H1 (cell line): ENCODE measurements at regions not wholly inside any gene's neighbourhood (a gene's known extent, or its start where the extent isn't known, plus 50 kb on each side); places are given as distances from the start of the nearest gene placed in this dataset.

Experiments used
- CEBPB ChIP-seq: IDR thresholded peaks from 2 replicates; pipeline ENCODE4 v1.6.1; 2012; ENCODE audit warnings: low read depth, low read length
- EZH2 ChIP-seq: fragments of 200-600 bp; sonication (generic); IDR thresholded peaks from 2 replicates; pipeline ENCODE4 v1.7.1; 2012; ENCODE audit warnings: low read depth, mild to moderate bottlenecking, moderate library complexity, low read length, inconsistent platforms; ENCODE audit not compliant: severe bottlenecking
- GABPA ChIP-seq: IDR thresholded peaks from 2 replicates; pipeline ENCODE4 v1.6.1; 2011; ENCODE audit warnings: mild to moderate bottlenecking, low read length, moderate library complexity, borderline replicate concordance; ENCODE audit not compliant: insufficient read depth
- RBBP5 ChIP-seq: IDR thresholded peaks from 2 replicates; pipeline ENCODE4 v1.7.1; 2012; ENCODE audit warnings: low read depth, mild to moderate bottlenecking, inconsistent platforms, low read length, moderate library complexity, borderline replicate concordance
- RFX5 ChIP-seq: IDR thresholded peaks from 2 replicates; pipeline ENCODE4 v1.6.1; 2011; ENCODE audit warnings: low read depth, low read length, improper control_type of control experiment, borderline replicate concordance

GRCh38 chr9:108274971-108275370 lies 580.8 kb downstream of the ACTL7B start (continued):
- TF ChIP-seq RBBP5 (no peak), GABPA (no peak), EZH2 (no peak), RFX5 (no peak), CEBPB (no peak)
- TF ChIP-seq, all 59 proteins: peak for 0
